GM20000 (cell line): ENCODE measurements at regions not wholly inside any gene's neighbourhood (a gene's known extent, or its start where the extent isn't known, plus 50 kb on each side); places are given as distances from the start of the nearest gene placed in this dataset.

Experiments used
- DNase-seq: peaks from one replicate; pipeline ENCODE4 v3.0.0; 2012; ENCODE audit warnings: low spot score
- CTCF ChIP-seq: IDR thresholded peaks from 2 replicates; pipeline ENCODE4 v1.5.1; 2012; ENCODE audit warnings: mild to moderate bottlenecking, control low read depth; ENCODE audit errors: extremely low read depth, missing control alignments

DNA sequence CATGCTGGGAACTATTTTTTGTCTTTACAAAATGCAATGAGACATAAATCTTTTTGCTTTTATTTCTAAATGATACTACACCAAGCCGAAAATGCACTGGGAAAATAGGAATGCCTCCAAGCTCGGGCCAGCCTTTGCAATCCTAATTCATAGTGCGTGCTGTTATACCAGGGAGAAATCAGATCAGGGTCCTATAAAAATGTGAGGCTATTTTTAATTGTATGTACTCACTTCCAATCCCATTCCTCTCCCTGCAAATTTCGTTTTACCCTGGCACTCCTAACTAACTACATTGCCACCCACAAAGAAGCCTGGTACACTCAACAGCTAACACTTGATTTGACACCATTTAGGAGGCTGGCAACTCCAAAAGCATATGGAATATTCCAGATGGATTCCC lies 350.6 kb upstream of the ZFP64 start:
- DNase-seq = no peak
- TF ChIP-seq CTCF = no peak

GRCh38 chr20:52540509-52540908 lies 348.9 kb upstream of the ZFP64 start:
- no peak for TF ChIP-seq CTCF
- no peak for DNase-seq

DNA sequence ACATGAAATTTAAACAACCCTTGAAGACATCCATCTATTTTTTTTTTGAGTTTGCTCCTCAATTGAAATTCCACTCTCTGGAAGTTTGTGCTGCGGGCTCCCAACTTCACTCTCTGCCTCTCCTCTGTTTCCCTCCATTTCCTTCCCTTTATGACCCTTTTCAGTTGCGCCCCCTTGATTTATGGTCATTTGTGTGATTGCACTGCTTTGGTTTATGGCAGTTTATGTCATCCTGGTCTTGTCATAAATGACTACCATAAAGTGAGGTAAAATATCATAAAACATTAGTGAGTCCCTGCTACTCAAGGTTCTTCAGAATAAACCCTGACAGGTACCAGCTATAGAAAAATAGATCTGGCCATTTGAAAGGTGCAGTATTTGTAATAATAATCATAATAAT lies 348.3 kb upstream of the ZFP64 start:
- DNase-seq = no peak
- no peak for TF ChIP-seq CTCF

GRCh38 chr20:52536841-52537400 lies 345.3 kb upstream of the ZFP64 start:
- DNase-seq = no peak
- TF ChIP-seq CTCF = no peak

DNA sequence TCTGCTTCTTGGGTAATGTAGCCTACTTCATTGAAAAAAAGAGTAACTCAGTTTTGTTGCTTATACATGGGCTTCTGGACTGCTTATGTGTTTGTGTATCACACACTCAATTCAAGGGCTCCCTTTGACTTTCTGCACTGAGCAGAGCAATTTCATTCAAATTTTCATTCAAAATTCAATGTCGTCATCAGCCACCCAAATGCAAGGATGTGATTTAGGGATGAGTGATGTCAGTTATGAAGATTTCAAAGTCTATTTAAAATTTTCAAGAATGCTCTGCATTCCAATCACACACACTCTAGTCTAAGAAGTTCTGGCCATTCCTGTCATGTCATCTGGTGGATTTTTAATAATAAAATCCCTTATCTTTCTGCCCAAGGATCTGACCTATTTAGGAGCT lies 344.5 kb upstream of the ZFP64 start:
- DNase-seq = no peak
- TF ChIP-seq CTCF = no peak

GRCh38 chr20:52534616-52535015 lies 343.0 kb upstream of the ZFP64 start:
- TF ChIP-seq CTCF = no peak
- no peak for DNase-seq

GRCh38 chr20:52533401-52533800 lies 341.8 kb upstream of the ZFP64 start:
- TF ChIP-seq CTCF = no peak
- no peak for DNase-seq
